KMS-11 (cell line): ENCODE measurements at regions not wholly inside any gene's neighbourhood (a gene's known extent, or its start where the extent isn't known, plus 50 kb on each side); places are given as distances from the start of the nearest gene placed in this dataset.

Source experiments
- H2AFZ ChIP-seq: fragments of 200-600 bp; sonication (generic); 2 replicates; pipeline ENCODE4 v1.6.1; 2016; ENCODE audit warnings: antibody characterized with exemption, mixed run types, low read depth
- H3K27ac ChIP-seq: fragments of 200-600 bp; sonication (generic); 2 replicates; pipeline ENCODE4 v1.6.1; 2016; ENCODE audit warnings: mild to moderate bottlenecking, mixed run types
- H3K27me3 ChIP-seq: fragments of 200-600 bp; sonication (generic); 2 replicates; pipeline ENCODE4 v1.6.1; 2017; ENCODE audit warnings: mild to moderate bottlenecking, low read depth, mixed run types, moderate library complexity; ENCODE audit not compliant: insufficient read depth
- H3K36me3 ChIP-seq: fragments of 200-600 bp; sonication (generic); 2 replicates; pipeline ENCODE4 v1.6.1; 2017; ENCODE audit warnings: mild to moderate bottlenecking, mixed run types; ENCODE audit not compliant: insufficient read depth
- H3K4me1 ChIP-seq: fragments of 200-600 bp; sonication (generic); 2 replicates; pipeline ENCODE4 v1.6.1; 2016; ENCODE audit warnings: mild to moderate bottlenecking, low read depth, mixed run types; ENCODE audit not compliant: poor library complexity, severe bottlenecking
- H3K4me2 ChIP-seq: fragments of 200-600 bp; sonication (generic); 2 replicates; pipeline ENCODE4 v1.7.0; 2016; ENCODE audit warnings: mild to moderate bottlenecking, mixed run types
- H3K4me3 ChIP-seq: fragments of 200-600 bp; sonication (generic); IDR thresholded peaks from 2 replicates; pipeline ENCODE4 v1.6.1; 2017; ENCODE audit warnings: low read depth, low read length, mixed read lengths; ENCODE audit not compliant: insufficient read depth
- H3K79me2 ChIP-seq: fragments of 200-600 bp; sonication (generic); 2 replicates; pipeline ENCODE4 v1.6.1; 2016; ENCODE audit warnings: low read depth, mixed run types; ENCODE audit not compliant: insufficient read depth
- H3K9ac ChIP-seq: fragments of 200-600 bp; sonication (generic); 2 replicates; pipeline ENCODE4 v1.6.1; 2016; ENCODE audit warnings: mild to moderate bottlenecking, mixed run types
- H4K20me1 ChIP-seq: fragments of 200-600 bp; sonication (generic); 2 replicates; pipeline ENCODE4 v1.6.1; 2016; ENCODE audit warnings: mild to moderate bottlenecking, mixed run types; ENCODE audit not compliant: insufficient read depth
- CTCF ChIP-seq: fragments of 200-600 bp; sonication (generic); conservative IDR thresholded peaks from 2 replicates; pipeline ENCODE4 v1.6.1; 2017; ENCODE audit warnings: low read depth, mild to moderate bottlenecking, antibody characterized with exemption, low read length, moderate library complexity, mixed read lengths

- H4K20me1 ChIP-seq: no peaks in the 10 kb centered on the region
- H3K4me2 ChIP-seq: no peak overlapping the region
- no peak for TF ChIP-seq CTCF
These were observed 111.6 kb downstream of the HDGFL1 start for GRCh38 chr6:22680950-22681349.

GRCh38 chr6:22681761-22682160 lies 112.4 kb downstream of the HDGFL1 start:
- Histone ChIP-seq H4K20me1 (no peaks in the 10 kb centered on the region), H3K4me3 (no peak overlapping the region), H3K79me2 (no peaks in the 10 kb centered on the region), H3K27ac (no peak overlapping the region), H3K36me3 (no peaks in the 10 kb centered on the region), H2AFZ (no peak overlapping the region), H3K4me1 (no peaks in the 10 kb centered on the region), H3K4me2 (no peak overlapping the region), H3K9ac (no peak overlapping the region), H3K27me3 (no peaks in the 10 kb centered on the region)
- no peak for TF ChIP-seq CTCF

More at GRCh38 chr6:22680950-22681349, 111.6 kb downstream of the HDGFL1 start:
- Histone ChIP-seq H3K4me1 (no peaks in the 10 kb centered on the region), H3K4me3 (no peak overlapping the region), H3K36me3 (no peaks in the 10 kb centered on the region), H3K27me3 (no peaks in the 10 kb centered on the region), H3K9ac (no peak overlapping the region), H3K27ac (no peak overlapping the region), H3K79me2 (no peaks in the 10 kb centered on the region), H2AFZ (no peak overlapping the region)

GRCh38 chr6:22682979-22683378 lies 113.6 kb downstream of the HDGFL1 start:
- H3K79me2 ChIP-seq: no peaks in the 10 kb centered on the region
- H2AFZ ChIP-seq: no peak overlapping the region
- H3K27me3 ChIP-seq: no peaks in the 10 kb centered on the region
- H3K9ac ChIP-seq: no peak overlapping the region
- no peaks in the 10 kb centered on the region for H3K4me1 ChIP-seq
- no peak overlapping the region for H3K4me3 ChIP-seq
- H3K4me2 ChIP-seq: no peak overlapping the region
- no peak for TF ChIP-seq CTCF
- H4K20me1 ChIP-seq: no peaks in the 10 kb centered on the region
- H3K27ac ChIP-seq: no peak overlapping the region
- H3K36me3 ChIP-seq: no peaks in the 10 kb centered on the region

GRCh38 chr6:22690446-22690845 lies 121.1 kb downstream of the HDGFL1 start:
- H3K27ac ChIP-seq: no peak overlapping the region
- H3K27me3 ChIP-seq: no peaks in the 10 kb centered on the region
- H4K20me1 ChIP-seq: no peaks in the 10 kb centered on the region
- no peak overlapping the region for H2AFZ ChIP-seq
- H3K4me1 ChIP-seq: no peaks in the 10 kb centered on the region
- TF ChIP-seq CTCF: no peak
- H3K36me3 ChIP-seq: no peaks in the 10 kb centered on the region
- no peak overlapping the region for H3K9ac ChIP-seq
- H3K79me2 ChIP-seq: no peaks in the 10 kb centered on the region
- no peak overlapping the region for H3K4me2 ChIP-seq
- no peak overlapping the region for H3K4me3 ChIP-seq
